ENCODE measurements at regions not wholly inside any gene's neighbourhood (a gene's known extent, or its start where the extent isn't known, plus 50 kb on each side); places are given as distances from the start of the nearest gene placed in this dataset.
"Not testable (repeated sequence)": the region's sequence is repeated elsewhere in the genome, so short reads cannot be mapped to it uniquely, and the experiment has no call there.

DNA sequence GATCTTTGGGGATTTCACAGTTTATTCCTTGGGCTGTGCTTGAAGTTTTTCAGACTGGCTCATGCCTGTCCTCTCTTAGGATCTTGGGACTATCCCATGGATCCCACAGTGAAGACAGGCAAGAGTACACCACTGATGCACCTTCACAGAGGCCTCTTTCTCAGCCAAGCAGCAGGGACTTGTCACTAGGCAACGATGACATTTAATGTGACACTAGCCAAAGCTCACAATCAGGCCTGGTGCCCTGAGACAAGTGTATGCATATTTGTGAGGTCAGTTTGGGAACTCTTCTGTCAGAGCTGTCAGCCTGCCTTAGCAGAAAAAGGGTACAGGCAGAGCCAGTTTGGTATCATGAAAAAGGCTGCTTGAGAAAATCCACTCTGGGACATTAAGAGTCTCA is 68.7 kb downstream of the RBMY1F start:
- H3K4me1 Mint-ChIP-seq (ENCODE audit: low read depth); CTCF ChIA-PET; H3K27ac Mint-ChIP-seq; intact Hi-C loops (cut with micrococcal nuclease); H3K36me3 Mint-ChIP-seq (ENCODE audit: low read depth); H3K9me3 Mint-ChIP-seq; H3K4me3 Mint-ChIP-seq; DNase-seq; H3K27me3 Mint-ChIP-seq (ENCODE audit: low read depth): not testable (repeated sequence)

- H3K9me3 Mint-ChIP-seq; DNase-seq; CTCF ChIA-PET; H3K4me1 Mint-ChIP-seq (ENCODE audit: low read depth); H3K36me3 Mint-ChIP-seq (ENCODE audit: low read depth); H3K27me3 Mint-ChIP-seq (ENCODE audit: low read depth); intact Hi-C loops (cut with micrococcal nuclease); H3K27ac Mint-ChIP-seq; H3K4me3 Mint-ChIP-seq: not testable (repeated sequence)
Observed at GRCh38 chrY:22108165-22108564, 74.6 kb downstream of the RBMY1F start.

DNA sequence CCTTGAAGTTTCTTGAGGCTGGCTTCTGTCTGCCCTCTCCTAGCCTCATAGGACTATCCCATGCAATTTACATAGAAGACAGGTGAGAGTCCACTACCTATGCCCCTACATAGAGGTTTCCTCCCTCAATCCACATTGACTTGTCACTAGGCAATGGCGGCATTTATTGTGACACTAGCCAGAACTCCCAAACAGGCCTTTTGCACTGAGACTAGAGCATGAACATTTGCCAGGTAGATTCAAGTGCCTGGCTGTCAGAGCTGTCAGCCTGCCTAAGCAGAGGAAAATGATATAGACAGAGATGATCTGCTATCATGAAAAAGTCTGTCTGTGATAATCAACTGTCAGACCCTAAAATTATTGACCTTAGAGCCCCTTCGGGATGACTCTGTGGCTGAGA is 81.2 kb downstream of the RBMY1F start:
- H3K9me3 Mint-ChIP-seq; H3K27me3 Mint-ChIP-seq (ENCODE audit: low read depth); DNase-seq; H3K27ac Mint-ChIP-seq; intact Hi-C loops (cut with micrococcal nuclease); H3K36me3 Mint-ChIP-seq (ENCODE audit: low read depth); H3K4me1 Mint-ChIP-seq (ENCODE audit: low read depth); CTCF ChIA-PET; H3K4me3 Mint-ChIP-seq: not testable (repeated sequence)

DNA sequence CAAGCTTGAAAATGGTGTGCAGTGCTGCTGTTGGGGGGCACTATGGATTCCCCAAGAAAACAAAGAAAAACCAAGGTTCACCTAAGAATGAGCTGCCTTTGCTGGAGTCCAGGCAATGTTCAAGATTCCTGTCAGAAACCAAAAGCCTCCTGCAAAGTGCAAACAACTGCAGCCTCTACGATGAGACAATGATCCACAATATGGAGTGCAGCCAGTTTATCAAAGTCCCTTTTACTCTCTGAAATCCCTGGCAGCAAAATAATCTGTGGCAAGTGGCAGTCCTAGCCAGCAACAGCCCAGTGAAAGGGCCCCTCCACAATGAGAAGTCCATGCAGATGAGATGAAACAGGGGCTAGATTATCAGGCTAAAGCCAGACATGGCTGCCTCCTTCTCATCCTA is 85.4 kb downstream of the RBMY1F start:
- H3K4me1 Mint-ChIP-seq (ENCODE audit: low read depth); H3K36me3 Mint-ChIP-seq (ENCODE audit: low read depth); intact Hi-C loops (cut with micrococcal nuclease); H3K27ac Mint-ChIP-seq; CTCF ChIA-PET; DNase-seq; H3K4me3 Mint-ChIP-seq; H3K27me3 Mint-ChIP-seq (ENCODE audit: low read depth); H3K9me3 Mint-ChIP-seq: not testable (repeated sequence)

- H3K36me3 Mint-ChIP-seq (ENCODE audit: low read depth); H3K4me3 Mint-ChIP-seq; H3K4me1 Mint-ChIP-seq (ENCODE audit: low read depth); H3K27ac Mint-ChIP-seq; DNase-seq; CTCF ChIA-PET; H3K27me3 Mint-ChIP-seq (ENCODE audit: low read depth); intact Hi-C loops (cut with micrococcal nuclease); H3K9me3 Mint-ChIP-seq: not testable (repeated sequence)
Observed at GRCh38 chrY:22085975-22086645, 96.6 kb downstream of the RBMY1F start.

DNA sequence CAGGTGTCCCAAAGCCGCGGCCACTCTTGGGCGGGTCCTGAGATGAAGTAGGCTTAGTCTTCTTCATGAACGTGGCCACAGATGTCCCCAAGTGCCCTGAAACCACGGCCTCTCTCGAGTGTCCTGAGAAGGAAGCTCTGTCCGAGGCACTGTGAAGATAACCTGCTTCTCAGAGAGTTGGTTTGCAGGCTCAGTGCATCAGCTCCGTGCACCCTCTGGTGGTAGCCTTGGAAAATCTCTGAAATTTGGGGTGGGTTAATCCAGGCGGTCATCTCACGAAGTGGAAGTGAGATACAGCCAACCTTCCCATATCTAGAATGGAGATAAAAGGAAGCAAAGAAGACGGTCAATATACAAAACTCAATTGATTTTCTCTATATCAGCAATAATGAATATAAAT is 110.5 kb downstream of the RBMY1F start:
- H3K27me3 Mint-ChIP-seq (ENCODE audit: low read depth); CTCF ChIA-PET; H3K4me1 Mint-ChIP-seq (ENCODE audit: low read depth); H3K36me3 Mint-ChIP-seq (ENCODE audit: low read depth); DNase-seq; H3K9me3 Mint-ChIP-seq; H3K4me3 Mint-ChIP-seq; intact Hi-C loops (cut with micrococcal nuclease); H3K27ac Mint-ChIP-seq: not testable (repeated sequence)

DNA sequence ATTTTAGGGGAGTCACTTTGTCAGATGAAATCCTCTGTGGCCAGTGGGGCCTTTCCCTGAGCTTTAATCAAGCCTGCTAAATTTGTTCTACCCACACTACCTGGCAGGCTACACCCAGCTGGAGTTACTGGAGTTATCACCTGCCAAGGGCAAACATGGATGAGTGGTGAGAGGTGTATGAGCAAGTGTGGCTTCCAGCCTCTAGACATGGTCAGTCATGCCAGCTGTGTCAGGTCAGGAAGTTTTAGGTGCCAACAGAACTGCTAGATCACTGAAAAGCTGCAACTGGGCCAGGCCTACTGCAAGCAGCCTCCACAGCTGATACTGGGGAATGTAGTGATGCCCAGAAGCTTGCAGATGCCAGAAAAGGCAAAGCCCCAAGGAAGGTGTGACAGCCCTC is 122.6 kb downstream of the RBMY1F start:
- intact Hi-C loops (cut with micrococcal nuclease); H3K36me3 Mint-ChIP-seq (ENCODE audit: low read depth); CTCF ChIA-PET; H3K4me1 Mint-ChIP-seq (ENCODE audit: low read depth); DNase-seq; H3K9me3 Mint-ChIP-seq; H3K27me3 Mint-ChIP-seq (ENCODE audit: low read depth); H3K4me3 Mint-ChIP-seq; H3K27ac Mint-ChIP-seq: not testable (repeated sequence)

GRCh38 chrY:22013010-22013409 is 95.2 kb upstream of the RBMY1E start:
- intact Hi-C loops (cut with micrococcal nuclease); H3K4me3 Mint-ChIP-seq; DNase-seq; CTCF ChIA-PET; H3K36me3 Mint-ChIP-seq (ENCODE audit: low read depth); H3K9me3 Mint-ChIP-seq; H3K27me3 Mint-ChIP-seq (ENCODE audit: low read depth); H3K27ac Mint-ChIP-seq; H3K4me1 Mint-ChIP-seq (ENCODE audit: low read depth): not testable (repeated sequence)

DNA sequence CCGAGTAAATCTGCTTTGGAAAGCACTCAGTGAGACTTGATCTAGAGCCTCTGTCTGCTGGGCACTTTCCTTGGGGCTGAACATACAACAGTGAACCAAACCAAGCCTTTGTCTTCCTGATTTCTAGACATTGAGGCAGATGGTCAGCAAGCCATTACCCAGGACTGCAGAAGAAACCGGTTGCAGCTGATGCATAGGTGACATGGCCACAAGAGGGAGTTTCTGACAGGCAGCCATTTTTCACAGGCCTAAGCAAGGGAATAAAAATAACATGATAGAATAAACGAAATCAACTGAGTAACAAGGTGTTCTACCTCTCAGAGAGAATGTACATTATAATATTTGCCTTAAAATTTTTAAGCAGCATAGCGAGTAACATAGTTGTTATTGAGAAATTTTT is 83.3 kb upstream of the RBMY1E start:
- H3K4me3 Mint-ChIP-seq; H3K27me3 Mint-ChIP-seq (ENCODE audit: low read depth); H3K36me3 Mint-ChIP-seq (ENCODE audit: low read depth); CTCF ChIA-PET; intact Hi-C loops (cut with micrococcal nuclease); DNase-seq; H3K4me1 Mint-ChIP-seq (ENCODE audit: low read depth); H3K9me3 Mint-ChIP-seq; H3K27ac Mint-ChIP-seq: not testable (repeated sequence)

GRCh38 chrY:21987222-21987621 is 69.4 kb upstream of the RBMY1E start:
- H3K27me3 Mint-ChIP-seq (ENCODE audit: low read depth); H3K4me1 Mint-ChIP-seq (ENCODE audit: low read depth); DNase-seq; H3K9me3 Mint-ChIP-seq; H3K4me3 Mint-ChIP-seq; CTCF ChIA-PET; H3K27ac Mint-ChIP-seq; intact Hi-C loops (cut with micrococcal nuclease); H3K36me3 Mint-ChIP-seq (ENCODE audit: low read depth): not testable (repeated sequence)

DNA sequence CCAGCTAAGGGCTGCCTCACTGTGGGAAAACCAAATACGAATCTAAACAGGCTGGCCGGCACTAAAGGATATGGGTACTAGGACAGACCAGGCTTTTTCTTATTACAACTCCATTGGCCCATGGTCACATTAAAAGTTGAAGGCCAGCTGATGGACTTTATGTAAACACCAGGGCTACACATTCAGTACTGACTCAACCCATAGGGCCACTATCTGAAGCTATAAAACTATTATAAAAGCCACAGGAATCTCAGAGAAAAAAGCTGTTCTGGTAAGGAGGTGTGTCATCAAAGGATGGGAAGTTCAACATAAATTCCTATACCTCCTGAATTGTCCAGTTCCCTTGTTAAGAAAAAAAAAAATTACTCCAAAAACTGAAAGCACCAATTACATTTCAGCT is 63.1 kb upstream of the RBMY1E start:
- intact Hi-C loops (cut with micrococcal nuclease); H3K27me3 Mint-ChIP-seq (ENCODE audit: low read depth): not testable (repeated sequence)

DNA sequence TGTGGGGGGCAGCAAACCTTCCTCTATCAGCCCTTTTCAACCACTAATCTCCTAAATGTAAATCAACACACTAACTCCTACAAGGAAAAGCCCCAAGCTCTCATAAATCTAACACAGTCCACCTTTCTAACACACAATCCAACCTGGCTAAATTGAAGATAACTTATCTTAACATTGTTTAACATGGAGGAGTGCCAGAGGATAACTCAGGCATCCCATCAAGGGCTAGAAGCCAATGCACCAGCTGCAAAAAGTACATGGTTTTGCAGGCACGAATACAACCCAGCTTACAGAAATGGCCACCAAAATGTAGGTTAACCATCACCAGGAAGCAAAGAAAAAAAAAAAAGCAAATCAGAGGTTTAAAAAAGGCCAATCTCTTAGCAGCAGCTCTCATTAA is 62.5 kb upstream of the RBMY1E start:
- H3K9me3 Mint-ChIP-seq; H3K4me3 Mint-ChIP-seq; H3K27me3 Mint-ChIP-seq (ENCODE audit: low read depth); DNase-seq; H3K36me3 Mint-ChIP-seq (ENCODE audit: low read depth); H3K4me1 Mint-ChIP-seq (ENCODE audit: low read depth); CTCF ChIA-PET; H3K27ac Mint-ChIP-seq; intact Hi-C loops (cut with micrococcal nuclease): not testable (repeated sequence)

More for the DNA sequence above, 63.1 kb upstream of the RBMY1E start:
- H3K4me1 Mint-ChIP-seq (ENCODE audit: low read depth); H3K9me3 Mint-ChIP-seq; DNase-seq; H3K27ac Mint-ChIP-seq; H3K4me3 Mint-ChIP-seq; CTCF ChIA-PET; H3K36me3 Mint-ChIP-seq (ENCODE audit: low read depth): not testable (repeated sequence)

GRCh38 chrY:21979106-21979505 is 61.3 kb upstream of the RBMY1E start:
- H3K4me3 Mint-ChIP-seq; intact Hi-C loops (cut with micrococcal nuclease); CTCF ChIA-PET; H3K4me1 Mint-ChIP-seq (ENCODE audit: low read depth); H3K27ac Mint-ChIP-seq; H3K9me3 Mint-ChIP-seq; H3K36me3 Mint-ChIP-seq (ENCODE audit: low read depth); H3K27me3 Mint-ChIP-seq (ENCODE audit: low read depth): not testable (repeated sequence)
- DNase-seq: peak; percentile 0

DNA sequence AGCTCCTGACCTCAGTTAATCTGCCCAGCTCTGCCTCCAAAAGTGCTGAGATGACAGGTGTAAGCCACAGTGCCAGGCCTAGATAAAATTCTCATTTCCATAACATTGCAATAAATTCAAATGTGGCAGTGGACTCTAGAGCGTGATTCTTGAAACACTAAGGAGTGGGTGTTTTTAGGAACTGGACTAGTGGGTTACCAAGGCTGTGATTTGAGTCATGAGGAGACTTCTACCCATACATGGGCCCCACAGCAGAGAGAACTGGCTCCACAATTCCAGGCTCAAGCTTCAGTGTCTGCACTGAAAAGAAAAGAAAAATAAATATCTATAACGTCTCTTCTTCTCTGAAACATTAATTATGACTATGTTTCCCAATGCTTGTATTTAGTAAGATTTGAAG is 60.4 kb upstream of the RBMY1E start:
- intact Hi-C loops (cut with micrococcal nuclease); H3K4me1 Mint-ChIP-seq (ENCODE audit: low read depth); DNase-seq; H3K27ac Mint-ChIP-seq; CTCF ChIA-PET; H3K9me3 Mint-ChIP-seq; H3K4me3 Mint-ChIP-seq; H3K27me3 Mint-ChIP-seq (ENCODE audit: low read depth); H3K36me3 Mint-ChIP-seq (ENCODE audit: low read depth): not testable (repeated sequence)
